Heart right ventricle (tissue), 16 donors: ENCODE measurements at regions not wholly inside any gene's neighbourhood (a gene's known extent, or its start where the extent isn't known, plus 50 kb on each side); places are given as distances from the start of the nearest gene placed in this dataset.

Experiments
- ATAC-seq, 8 donors: fragments of 200-7000 bp; cut with Tn5 transposase; one replicate each; pipeline ENCODE4 v1.9.1; 2020; ENCODE audit warnings: mild to moderate bottlenecking in 8 of 8, moderate library complexity in 8 of 8, moderate number of reproducible peaks in 1 of 8
- DNase-seq, 2 donors: peaks; one replicate each; pipeline ENCODE4 v3.0.0-alpha.2; 2020
- H3K27ac ChIP-seq, 10 donors: fragments of 200-600 bp; sonication (generic) in 2 of 10; one replicate each; pipeline versions ENCODE4 v1.5.0 to v1.8.0; 2020 to 2022; ENCODE audit warnings: mild to moderate bottlenecking in 3 of 10
- H3K27me3 ChIP-seq, 7 donors: fragments of 200-600 bp; one replicate each; pipeline ENCODE4 v1.8.0; 2021 to 2022; ENCODE audit warnings: mild to moderate bottlenecking in 2 of 7
- H3K36me3 ChIP-seq, 9 donors: fragments of 200-600 bp; sonication (generic) in 1 of 9; one replicate each; pipeline versions ENCODE4 v1.5.0 to v1.8.0; 2020 to 2022; ENCODE audit warnings: mild to moderate bottlenecking in 2 of 9
- H3K4me1 ChIP-seq, 9 donors: fragments of 200-600 bp; sonication (generic) in 1 of 9; one replicate each; pipeline versions ENCODE4 v1.5.0 to v1.8.0; 2020 to 2022; ENCODE audit warnings: mild to moderate bottlenecking in 4 of 9
- H3K4me3 ChIP-seq, 10 donors: fragments of 200-600 bp; sonication (generic) in 2 of 10; one replicate each; pipeline versions ENCODE4 v1.5.0 to v1.8.0; 2020 to 2022; ENCODE audit warnings: mild to moderate bottlenecking in 7 of 10, moderate library complexity in 2 of 10
- H3K9me3 ChIP-seq, 11 donors: fragments of 200-600 bp in 10 of 11; sonication (generic) in 2 of 11; one replicate each; pipeline versions ENCODE4 v1.5.0 to v1.8.0; 2013 to 2022; ENCODE audit warnings: mild to moderate bottlenecking in 2 of 11, control low read depth in 1 of 11, moderate library complexity in 1 of 11
- WGBS, 2 donors: extraction: QIAGEN DNeasy Blood & Tissue Kit; methylation state at CpG; one replicate each; pipeline ENCODE4 v1.1.7; 2013; ENCODE audit warnings: inconsistent platforms in 1 of 2; 5-methylcytosine and 5-hydroxymethylcytosine counted together
- intact Hi-C, 10 donors: fragments of 100-400 bp; cut with DNase I; formaldehyde crosslinking; loops; one replicate each; pipeline versions ENCODE4 v1.11.1 to v1.14.2; 2022
- TF ChIP-seq, protein P1 (sequence below), 9 donors: fragments of 200-600 bp; sonication (generic) in 2 of 9; IDR thresholded peaks; one replicate each; pipeline versions ENCODE4 v1.5.0 to v1.8.0; 2021 to 2022; ENCODE audit warnings: antibody characterized with exemption in 9 of 9, mild to moderate bottlenecking in 5 of 9, moderate library complexity in 1 of 9
- donor health status: Arrhythmogenic right ventricular cardiomyopathy.
- donor health status: ischemic (EF 13 %, LVEDD 7.1; RV severe dilation, severe dysfunction).
- donor health status: healthy with polysubstance abuse.
- donor health status: DM: no; HTN: yes; CAD: no.
- donor health status: DM: no; HTN: no; CAD: no.
- donor health status: ischemic (EF 25% LVEDD 6.9; RV normal size, moderate dysfunction).
- donor health status: ischemic (EF 25% LVEDD 5.7; RV mildly dilated, moderate dysfunction).
- donor health status: healthy.
- donor health status: DM: yes; HTN: yes; CAD: no.
- donor health status: Ischemic cardiomyopathy.
- donor health status: ischemic (EF 35%, LVEDD 5.7; RV mildly dilated, moderate dysfunction).
- donor health status: nonischemic (EF 11% LVEDD 7.7; RV severe dilation, severe dysfunction).
- donor health status: DM: yes; HTN: yes; CAD: no.
- donor health status: PGD.
- donor health status: ischemic (EF 29% LVEDD 5.4; RV normal size, mild dysfunction).
- donor health status: nonischemic (EF 23%, LVEDD 6.1; RV moderate dilation, normal function).

GRCh38 chr2:42117182-42117579 is 52.0 kb upstream of the EML4 start:
- Histone ChIP-seq H3K27ac (peak overlapping the region in 4 of 10 donors; percentile 6 to 75 (median 64)), H3K27me3 (no peaks in the 10 kb centered on the region), H3K9me3 (peaks cover 0 to 10% (median 0%) of the 10 kb centered on the region in 11 donors), H3K4me3 (no peak overlapping the region), H3K36me3 (no peaks in the 10 kb centered on the region), H3K4me1 (peaks cover 0 to 48% (median 20%) of the 10 kb centered on the region in 9 donors)
- intact Hi-C loops: no loop called here
- 82 to 87% methylated on average over 3 of the region's 3 CpGs for WGBS, 2 donors
- ATAC-seq: no peak
- TF ChIP-seq, protein P1, sequence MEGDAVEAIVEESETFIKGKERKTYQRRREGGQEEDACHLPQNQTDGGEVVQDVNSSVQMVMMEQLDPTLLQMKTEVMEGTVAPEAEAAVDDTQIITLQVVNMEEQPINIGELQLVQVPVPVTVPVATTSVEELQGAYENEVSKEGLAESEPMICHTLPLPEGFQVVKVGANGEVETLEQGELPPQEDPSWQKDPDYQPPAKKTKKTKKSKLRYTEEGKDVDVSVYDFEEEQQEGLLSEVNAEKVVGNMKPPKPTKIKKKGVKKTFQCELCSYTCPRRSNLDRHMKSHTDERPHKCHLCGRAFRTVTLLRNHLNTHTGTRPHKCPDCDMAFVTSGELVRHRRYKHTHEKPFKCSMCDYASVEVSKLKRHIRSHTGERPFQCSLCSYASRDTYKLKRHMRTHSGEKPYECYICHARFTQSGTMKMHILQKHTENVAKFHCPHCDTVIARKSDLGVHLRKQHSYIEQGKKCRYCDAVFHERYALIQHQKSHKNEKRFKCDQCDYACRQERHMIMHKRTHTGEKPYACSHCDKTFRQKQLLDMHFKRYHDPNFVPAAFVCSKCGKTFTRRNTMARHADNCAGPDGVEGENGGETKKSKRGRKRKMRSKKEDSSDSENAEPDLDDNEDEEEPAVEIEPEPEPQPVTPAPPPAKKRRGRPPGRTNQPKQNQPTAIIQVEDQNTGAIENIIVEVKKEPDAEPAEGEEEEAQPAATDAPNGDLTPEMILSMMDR (IDR thresholded peaks at IDR 0.05): no peak
- no peak for DNase-seq

DNA sequence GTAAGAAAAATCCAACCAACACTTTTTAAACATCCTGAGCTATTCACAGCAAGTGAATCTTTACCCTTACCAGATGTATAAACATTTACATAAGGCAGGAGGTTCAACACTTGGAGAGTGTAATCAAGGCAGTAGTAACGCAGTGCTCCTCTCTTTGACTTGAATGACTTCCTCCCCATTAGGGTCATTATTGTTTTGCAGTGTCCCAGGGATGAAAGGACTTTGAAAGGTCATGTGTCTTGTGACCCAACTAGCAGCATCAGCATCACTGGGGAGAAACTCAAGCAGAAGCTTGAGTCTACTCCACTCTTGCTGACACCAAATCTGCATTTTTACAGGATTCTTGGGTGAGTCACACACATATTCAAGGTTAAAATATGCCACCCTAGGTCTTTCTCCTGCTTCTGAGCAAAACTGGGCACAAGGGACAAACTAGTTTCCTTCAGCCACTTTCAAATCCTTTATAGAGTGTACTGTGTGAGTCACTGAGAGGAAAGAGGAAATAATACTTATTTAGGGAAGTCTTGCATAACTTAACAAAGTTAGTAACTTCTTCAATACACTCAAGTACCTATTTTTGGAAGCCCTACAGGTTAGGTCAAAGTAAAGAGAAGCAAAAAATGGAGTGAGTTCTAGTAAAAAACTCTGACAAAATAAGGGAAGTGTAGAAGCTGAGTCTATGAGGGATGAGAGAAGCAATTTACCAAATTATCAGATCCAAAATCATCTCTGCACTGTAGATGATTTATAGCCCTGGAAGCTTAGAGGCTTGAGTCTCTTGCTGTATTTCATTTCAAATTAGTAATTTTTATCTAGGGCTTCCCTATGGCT is 51.0 kb upstream of the EML4 start:
- Histone ChIP-seq H3K9me3 (peaks cover 0 to 10% (median 0%) of the 10 kb centered on the region in 11 donors), H3K4me1 (peaks cover 0 to 46% (median 20%) of the 10 kb centered on the region in 9 donors), H3K4me3 (no peak overlapping the region), H3K36me3 (no peaks in the 10 kb centered on the region), H3K27me3 (no peaks in the 10 kb centered on the region), H3K27ac (peak overlapping the region in 8 of 10 donors; percentile 6 to 75 (median 54))
- intact Hi-C loops: no loop called here
- DNase-seq: no peak
- peak; percentile 62 to 95 (median 87) for ATAC-seq
- 49 to 58% methylated on average over 1 of the region's 1 CpG for WGBS, 2 donors
- TF ChIP-seq, protein P1 (IDR thresholded peaks at IDR 0.05): no peak

DNA sequence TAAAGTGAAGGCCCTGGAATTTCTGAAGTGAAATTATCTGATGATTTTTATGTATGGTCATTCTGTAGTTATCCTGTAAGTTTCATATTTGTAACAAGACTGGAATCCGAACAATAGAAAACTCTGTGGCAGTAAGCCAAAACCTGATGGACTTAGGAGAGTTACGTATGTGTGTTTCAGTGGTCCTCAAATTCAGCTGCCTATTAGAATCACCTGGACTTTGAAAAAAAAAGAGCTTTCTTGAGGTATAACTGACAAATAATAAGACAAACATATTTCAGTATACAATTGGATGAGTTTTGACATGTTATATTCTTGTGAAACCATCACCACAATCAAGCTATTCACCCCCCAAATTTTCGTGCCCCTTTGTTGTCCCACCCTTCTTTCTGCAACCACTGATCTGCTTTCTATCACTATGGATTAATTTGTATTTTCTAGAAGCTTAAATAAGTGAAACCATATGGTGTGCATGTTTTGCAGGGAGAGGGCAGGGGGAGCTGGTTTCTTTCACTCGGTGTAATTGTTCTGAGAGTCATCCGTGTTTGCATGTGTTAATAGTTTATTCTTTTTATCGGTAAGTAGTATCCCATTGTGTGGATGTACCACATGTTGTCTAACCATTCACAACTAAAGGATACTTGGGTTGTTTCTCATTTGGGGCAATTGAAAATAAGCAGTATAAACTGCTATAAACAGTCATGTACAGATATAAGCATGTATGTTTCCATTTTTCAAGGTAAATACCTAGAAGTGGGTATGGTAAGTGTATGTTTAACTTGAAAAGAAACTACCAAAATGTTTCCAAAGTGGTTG is 50.2 kb upstream of the EML4 start:
- TF ChIP-seq, protein P1 (IDR thresholded peaks at IDR 0.05): no peak
- Histone ChIP-seq H3K4me1 (peaks cover 0 to 46% (median 20%) of the 10 kb centered on the region in 9 donors), H3K27me3 (no peaks in the 10 kb centered on the region), H3K4me3 (no peak overlapping the region), H3K27ac (peak overlapping the region in 8 of 10 donors; percentile 6 to 75 (median 54)), H3K9me3 (peaks cover 0 to 10% (median 0%) of the 10 kb centered on the region in 11 donors), H3K36me3 (no peaks in the 10 kb centered on the region)
- WGBS, 2 donors: 73 to 83% methylated on average over 6 of the region's 6 CpGs
- DNase-seq: no peak
- intact Hi-C loops: no loop called here
- peak in 5 of 8 donors; percentile 33 to 72 (median 58) for ATAC-seq
